ENCODE measurements at regions not wholly inside any gene's neighbourhood (a gene's known extent, or its start where the extent isn't known, plus 50 kb on each side); places are given as distances from the start of the nearest gene placed in this dataset.

DNA sequence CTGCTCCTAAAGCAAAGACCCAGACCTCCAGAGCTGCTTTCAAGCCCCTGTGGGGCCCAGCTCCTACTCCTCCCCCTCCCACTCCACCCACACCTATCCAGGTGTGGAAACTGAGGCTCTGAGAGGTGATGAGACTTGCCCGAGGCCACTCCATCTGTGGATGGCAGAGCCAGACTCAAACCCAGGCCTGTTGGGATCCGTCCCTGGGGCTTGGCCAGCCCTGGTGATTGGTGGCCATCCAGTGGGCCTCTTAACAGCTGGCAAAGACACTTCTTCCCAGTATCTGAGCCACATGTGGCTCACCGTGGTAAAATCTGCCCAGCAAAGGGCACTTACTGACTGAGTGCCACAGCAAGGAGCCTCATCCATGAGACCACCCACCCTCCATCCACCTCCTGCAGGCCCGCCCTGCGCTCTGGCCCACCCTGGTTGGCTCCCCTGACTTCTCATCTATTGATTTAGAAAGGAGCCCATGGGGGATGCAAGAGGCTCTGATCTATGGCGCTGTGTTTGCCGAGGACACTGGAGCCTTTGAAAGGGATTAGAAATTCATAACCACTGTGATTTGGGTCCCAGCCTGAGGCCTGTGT, 398.5 kb downstream of the PTPRU start:
- TF ChIP-seq FOXP1 (IDR thresholded peaks at IDR 0.05) (no peak), FOXP1 (CRISPR knock-in tag; IDR thresholded peaks at IDR 0.05) (no peak), NFATC3 (CRISPR knock-in tag; IDR thresholded peaks at IDR 0.05) (no peak), EZH2 (conservative IDR thresholded peaks at IDR 0.05; ENCODE audit: low read depth, low read length) (no peak), ZNF441 (CRISPR knock-in tag; IDR thresholded peaks at IDR 0.05; ENCODE audit: borderline replicate concordance) (no peak), YEATS4 (CRISPR knock-in tag; IDR thresholded peaks at IDR 0.05; ENCODE audit: borderline replicate concordance) (no peak), ZNF24 (IDR thresholded peaks at IDR 0.05) (no peak), POLR2A (IDR thresholded peaks at IDR 0.05; ENCODE audit: insufficient read depth in 1 of 2, low read depth in 2 of 2, low read length in 2 of 2) (no peak), CREM (IDR thresholded peaks at IDR 0.05) (no peak), CREM (CRISPR knock-in tag; IDR thresholded peaks at IDR 0.05) (no peak)
